ENCODE measurements at regions not wholly inside any gene's neighbourhood (a gene's known extent, or its start where the extent isn't known, plus 50 kb on each side); places are given as distances from the start of the nearest gene placed in this dataset.

GRCh38 chr5:21672911-21673310, 1180.2 kb downstream of the CDH12 start:
- no peak for TF ChIP-seq ZNF335 (tag by site-specific recombination; conservative IDR thresholded peaks at IDR 0.05)
- TF ChIP-seq ZNF138 (tag by site-specific recombination; IDR thresholded peaks at IDR 0.05; ENCODE audit: borderline replicate concordance), result no peak
- TF ChIP-seq KLF1 (tag by site-specific recombination; IDR thresholded peaks at IDR 0.05), result no peak
- TF ChIP-seq ELK4 (IDR thresholded peaks at IDR 0.05; ENCODE audit: borderline replicate concordance, low read depth, low read length), result no peak
- TF ChIP-seq ZNF510 (tag by site-specific recombination; IDR thresholded peaks at IDR 0.05; ENCODE audit: insufficient replicate concordance), result no peak
- no peak for TF ChIP-seq ZNF274 (IDR thresholded peaks at IDR 0.05; ENCODE audit: low read length)
- no peak for TF ChIP-seq ZNF274 (tag by site-specific recombination; IDR thresholded peaks at IDR 0.05; ENCODE audit: borderline replicate concordance)
- TF ChIP-seq, protein P1, sequence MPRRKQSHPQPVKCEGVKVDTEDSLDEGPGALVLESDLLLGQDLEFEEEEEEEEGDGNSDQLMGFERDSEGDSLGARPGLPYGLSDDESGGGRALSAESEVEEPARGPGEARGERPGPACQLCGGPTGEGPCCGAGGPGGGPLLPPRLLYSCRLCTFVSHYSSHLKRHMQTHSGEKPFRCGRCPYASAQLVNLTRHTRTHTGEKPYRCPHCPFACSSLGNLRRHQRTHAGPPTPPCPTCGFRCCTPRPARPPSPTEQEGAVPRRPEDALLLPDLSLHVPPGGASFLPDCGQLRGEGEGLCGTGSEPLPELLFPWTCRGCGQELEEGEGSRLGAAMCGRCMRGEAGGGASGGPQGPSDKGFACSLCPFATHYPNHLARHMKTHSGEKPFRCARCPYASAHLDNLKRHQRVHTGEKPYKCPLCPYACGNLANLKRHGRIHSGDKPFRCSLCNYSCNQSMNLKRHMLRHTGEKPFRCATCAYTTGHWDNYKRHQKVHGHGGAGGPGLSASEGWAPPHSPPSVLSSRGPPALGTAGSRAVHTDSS (tag by site-specific recombination; IDR thresholded peaks at IDR 0.05), result no peak
- TF ChIP-seq ZNF558 (tag by site-specific recombination; IDR thresholded peaks at IDR 0.05), result no peak
- no peak for TF ChIP-seq CTCF (tag by site-specific recombination; IDR thresholded peaks at IDR 0.05)
- TF ChIP-seq TSHZ1 (tag by site-specific recombination; IDR thresholded peaks at IDR 0.05; ENCODE audit: borderline replicate concordance), result no peak
- TF ChIP-seq ZNF121 (tag by site-specific recombination; IDR thresholded peaks at IDR 0.05), result no peak
- no peak for TF ChIP-seq ZBTB20 (tag by site-specific recombination; IDR thresholded peaks at IDR 0.05)
- no peak for TF ChIP-seq ZNF623 (tag by site-specific recombination; IDR thresholded peaks at IDR 0.05)
- no peak for TF ChIP-seq ZNF768 (tag by site-specific recombination; IDR thresholded peaks at IDR 0.05)
